ENCODE measurements at regions not wholly inside any gene's neighbourhood (a gene's known extent, or its start where the extent isn't known, plus 50 kb on each side); places are given as distances from the start of the nearest gene placed in this dataset.

- no peak overlapping the region for H2AFZ ChIP-seq (ENCODE audit: low read depth, low read length)
- no peak overlapping the region for H3K4me3 ChIP-seq
- no peak for DNase-seq (ENCODE audit: extremely low read depth in 1 of 4, low spot score in 3 of 4)
- ATAC-seq: no peak
- no TSS peak for BruUV-seq (replicated peaks)
- no peaks in the 10 kb centered on the region for H3K79me2 ChIP-seq (ENCODE audit: control insufficient read depth, insufficient read depth, low read length)
- no peaks in the 10 kb centered on the region for H3K4me1 ChIP-seq (replicated peaks in 1 of 2; ENCODE audit: control insufficient read depth in 2 of 2, insufficient read depth in 2 of 2, low read length in 2 of 2)
- no peaks in the 10 kb centered on the region for H4K20me1 ChIP-seq (replicated peaks; ENCODE audit: control insufficient read depth, insufficient read depth, low read length)
- H3K27ac ChIP-seq (ENCODE audit: extremely low read depth, low read depth, low read length): no peak overlapping the region
- ChIA-PET CTCF (ENCODE audit: low intra/inter-chr PET ratio) (no interaction called here), POLR2A (no interaction called here)
- H3K9me3 ChIP-seq (replicated peaks; ENCODE audit: control insufficient read depth, insufficient read depth, low read depth, low read length): no peaks in the 10 kb centered on the region
- intact Hi-C loops (cut with micrococcal nuclease) (no loop called here), in situ Hi-C loops (cut with MboI) (no loop called here)
- no peak for FAIRE-seq
- H3K36me3 ChIP-seq (ENCODE audit: control insufficient read depth, insufficient read depth, low read length): no peaks in the 10 kb centered on the region
- WGBS (ENCODE audit: insufficient coverage, low coverage, missing lambda C conversion rate): 0% methylated on average over 2 of the region's 2 CpGs
- H3K9me1 ChIP-seq (ENCODE audit: control insufficient read depth, insufficient read depth, low read length): no peaks in the 10 kb centered on the region
- H3K27me3 ChIP-seq (ENCODE audit: control insufficient read depth in 2 of 2, insufficient read depth in 2 of 2, low read length in 2 of 2): no peaks in the 10 kb centered on the region
- TF ChIP-seq GATAD2A (IDR thresholded peaks at IDR 0.05): no peak
- no peak for TF ChIP-seq RBM22 (IDR thresholded peaks at IDR 0.05; ENCODE audit: low read depth, low read length, poor library complexity, severe bottlenecking)
- no peak overlapping the region for H3K4me2 ChIP-seq (ENCODE audit: insufficient read depth, low read length)
- no peak overlapping the region for H3K9ac ChIP-seq (ENCODE audit: insufficient read depth in 1 of 2, low read depth in 2 of 2, low read length in 2 of 2)
These were observed 387.2 kb downstream of the BMP4 start for GRCh38 chr14:53569446-53569845.

- DNase-seq (ENCODE audit: extremely low read depth in 1 of 4, low spot score in 3 of 4) (no peak), ATAC-seq (no peak), FAIRE-seq (no peak)
- ChIA-PET CTCF (ENCODE audit: low intra/inter-chr PET ratio) (no interaction called here), POLR2A (no interaction called here)
- Histone ChIP-seq H2AFZ (ENCODE audit: low read depth, low read length) (no peak overlapping the region), H3K9me1 (ENCODE audit: control insufficient read depth, insufficient read depth, low read length) (no peaks in the 10 kb centered on the region), H3K4me3 (no peak overlapping the region), H3K79me2 (ENCODE audit: control insufficient read depth, insufficient read depth, low read length) (no peaks in the 10 kb centered on the region), H3K4me2 (ENCODE audit: insufficient read depth, low read length) (no peak overlapping the region), H3K9ac (ENCODE audit: insufficient read depth in 1 of 2, low read depth in 2 of 2, low read length in 2 of 2) (no peak overlapping the region), H4K20me1 (replicated peaks; ENCODE audit: control insufficient read depth, insufficient read depth, low read length) (no peaks in the 10 kb centered on the region), H3K9me3 (replicated peaks; ENCODE audit: control insufficient read depth, insufficient read depth, low read depth, low read length) (no peaks in the 10 kb centered on the region), H3K27me3 (ENCODE audit: control insufficient read depth in 2 of 2, insufficient read depth in 2 of 2, low read length in 2 of 2) (no peaks in the 10 kb centered on the region), H3K36me3 (ENCODE audit: control insufficient read depth, insufficient read depth, low read length) (no peaks in the 10 kb centered on the region), H3K4me1 (replicated peaks in 1 of 2; ENCODE audit: control insufficient read depth in 2 of 2, insufficient read depth in 2 of 2, low read length in 2 of 2) (no peaks in the 10 kb centered on the region), H3K27ac (ENCODE audit: extremely low read depth, low read depth, low read length) (no peak overlapping the region)
- in situ Hi-C loops (cut with MboI) (no loop called here), intact Hi-C loops (cut with micrococcal nuclease) (no loop called here)
- BruUV-seq (replicated peaks): no TSS peak
- 0% methylated on average over 3 of the region's 3 CpGs for WGBS (ENCODE audit: insufficient coverage, low coverage, missing lambda C conversion rate)
- no peak for TF ChIP-seq HES1 (IDR thresholded peaks at IDR 0.05; ENCODE audit: low read depth)
These were observed 389.3 kb downstream of the BMP4 start for GRCh38 chr14:53567236-53567780.
